Cardiac muscle cell (in vitro differentiated cells and primary cell): ENCODE measurements at regions not wholly inside any gene's neighbourhood (a gene's known extent, or its start where the extent isn't known, plus 50 kb on each side); places are given as distances from the start of the nearest gene placed in this dataset.

Experiments used
- DNase-seq, 2 donors: peaks; one replicate each; pipeline versions ENCODE4 v3.0.0 to v3.0.0-alpha.2; 2010 to 2017; ENCODE audit warnings: low read depth in 1 of 2, low spot score in 1 of 2
- H3K27ac ChIP-seq: fragments of 200-600 bp; sonication (generic); 2 replicates; pipeline ENCODE4 v1.5.1; 2016
- H3K27me3 ChIP-seq: fragments of 200-600 bp; sonication (generic); 2 replicates; pipeline ENCODE4 v1.6.0; 2016; ENCODE audit warnings: control low read depth
- H3K36me3 ChIP-seq: fragments of 200-600 bp; sonication (generic); 2 replicates; pipeline ENCODE4 v1.5.1; 2016; ENCODE audit warnings: control low read depth
- H3K4me1 ChIP-seq: fragments of 200-600 bp; sonication (generic); 2 replicates; pipeline ENCODE4 v1.8.1; 2017; ENCODE audit warnings: low read depth, mild to moderate bottlenecking, mixed run types
- H3K4me3 ChIP-seq: fragments of 200-600 bp; sonication (generic); 2 replicates; pipeline ENCODE4 v1.5.1; 2016; ENCODE audit warnings: mild to moderate bottlenecking
- H3K9me3 ChIP-seq: fragments of 200-600 bp; sonication (generic); 2 replicates; pipeline ENCODE4 v1.5.1; 2017; ENCODE audit warnings: low read depth, mild to moderate bottlenecking, control low read depth
- TF ChIP-seq, protein P1 (sequence below): IDR thresholded peaks from 2 replicates; pipeline ENCODE4 v1.5.1; 2012; ENCODE audit warnings: low read depth, mild to moderate bottlenecking, low read length

GRCh38 chr2:53373126-53373525 is 394.5 kb upstream of the CHAC2 start:
- Histone ChIP-seq H3K27me3 (no peaks in the 10 kb centered on the region), H3K4me3 (no peak overlapping the region), H3K9me3 (no peaks in the 10 kb centered on the region), H3K4me1 (no peaks in the 10 kb centered on the region), H3K36me3 (no peaks in the 10 kb centered on the region), H3K27ac (no peak overlapping the region)
- no peak for DNase-seq
- TF ChIP-seq, protein P1, sequence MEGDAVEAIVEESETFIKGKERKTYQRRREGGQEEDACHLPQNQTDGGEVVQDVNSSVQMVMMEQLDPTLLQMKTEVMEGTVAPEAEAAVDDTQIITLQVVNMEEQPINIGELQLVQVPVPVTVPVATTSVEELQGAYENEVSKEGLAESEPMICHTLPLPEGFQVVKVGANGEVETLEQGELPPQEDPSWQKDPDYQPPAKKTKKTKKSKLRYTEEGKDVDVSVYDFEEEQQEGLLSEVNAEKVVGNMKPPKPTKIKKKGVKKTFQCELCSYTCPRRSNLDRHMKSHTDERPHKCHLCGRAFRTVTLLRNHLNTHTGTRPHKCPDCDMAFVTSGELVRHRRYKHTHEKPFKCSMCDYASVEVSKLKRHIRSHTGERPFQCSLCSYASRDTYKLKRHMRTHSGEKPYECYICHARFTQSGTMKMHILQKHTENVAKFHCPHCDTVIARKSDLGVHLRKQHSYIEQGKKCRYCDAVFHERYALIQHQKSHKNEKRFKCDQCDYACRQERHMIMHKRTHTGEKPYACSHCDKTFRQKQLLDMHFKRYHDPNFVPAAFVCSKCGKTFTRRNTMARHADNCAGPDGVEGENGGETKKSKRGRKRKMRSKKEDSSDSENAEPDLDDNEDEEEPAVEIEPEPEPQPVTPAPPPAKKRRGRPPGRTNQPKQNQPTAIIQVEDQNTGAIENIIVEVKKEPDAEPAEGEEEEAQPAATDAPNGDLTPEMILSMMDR: no peak

- Histone ChIP-seq H3K27me3 (no peaks in the 10 kb centered on the region), H3K36me3 (no peaks in the 10 kb centered on the region), H3K27ac (no peak overlapping the region), H3K4me3 (no peak overlapping the region), H3K9me3 (no peaks in the 10 kb centered on the region), H3K4me1 (no peaks in the 10 kb centered on the region)
- no peak for DNase-seq
- TF ChIP-seq, protein P1: no peak
Measured at GRCh38 chr2:53366543-53366942, 401.1 kb upstream of the CHAC2 start.

DNA sequence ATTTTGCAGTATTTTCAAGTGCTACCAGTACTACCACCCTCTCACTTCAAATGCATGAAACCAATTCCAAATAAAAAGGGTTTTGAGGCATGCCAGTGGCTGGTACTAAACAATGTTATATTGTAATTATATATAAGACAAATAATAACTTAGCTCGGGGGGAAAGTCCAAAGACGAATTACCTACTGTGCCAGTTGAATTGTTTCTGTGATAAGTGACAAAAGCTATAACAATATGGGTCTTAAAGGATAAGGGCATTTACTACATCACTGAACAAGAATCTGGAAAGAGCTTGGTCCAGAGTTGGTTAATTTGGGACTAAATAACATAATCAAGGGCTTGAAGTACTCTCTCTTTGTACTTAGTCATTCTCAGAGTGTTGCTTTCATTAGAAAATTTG is 404.7 kb upstream of the CHAC2 start:
- no peak overlapping the region for H3K27ac ChIP-seq
- no peak for DNase-seq
- TF ChIP-seq, protein P1: no peak
- no peak overlapping the region for H3K4me3 ChIP-seq
- no peaks in the 10 kb centered on the region for H3K4me1 ChIP-seq
- H3K27me3 ChIP-seq: no peaks in the 10 kb centered on the region
- H3K36me3 ChIP-seq: no peaks in the 10 kb centered on the region
- no peaks in the 10 kb centered on the region for H3K9me3 ChIP-seq

DNA sequence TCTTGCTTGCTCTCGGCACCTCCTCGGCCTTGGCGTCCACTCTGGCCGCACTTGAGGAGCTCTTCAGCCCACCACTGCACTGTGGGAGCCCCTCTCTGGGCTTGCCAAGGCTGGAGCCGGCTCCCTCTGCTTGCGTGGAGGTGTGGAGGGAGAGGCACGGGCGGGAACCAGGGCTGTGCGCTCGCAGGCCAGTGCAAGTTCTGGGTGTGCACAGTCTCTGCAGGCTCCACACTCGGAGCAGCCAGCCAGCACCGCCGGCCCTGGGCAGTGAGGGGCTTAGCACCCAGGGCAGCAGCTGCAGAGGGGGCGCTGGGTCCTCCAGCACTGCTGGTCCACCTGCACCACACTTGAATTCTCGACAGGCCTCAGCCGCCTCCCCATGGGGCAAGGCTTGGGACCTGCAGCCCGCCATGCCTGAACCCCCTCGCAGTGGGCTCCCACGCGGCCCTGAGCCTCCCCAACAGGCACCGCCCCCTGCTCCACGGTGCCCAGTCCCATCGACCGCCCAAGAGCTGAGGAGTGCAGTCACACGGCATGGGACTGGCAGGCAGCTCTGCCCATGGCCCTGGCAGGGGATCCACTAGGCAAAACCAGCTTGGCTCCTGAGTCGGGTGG is 411.2 kb upstream of the CHAC2 start:
- H3K27ac ChIP-seq: no peak overlapping the region
- no peaks in the 10 kb centered on the region for H3K27me3 ChIP-seq
- no peaks in the 10 kb centered on the region for H3K9me3 ChIP-seq
- H3K4me1 ChIP-seq: no peaks in the 10 kb centered on the region
- no peaks in the 10 kb centered on the region for H3K36me3 ChIP-seq
- TF ChIP-seq, protein P1: no peak
- no peak for DNase-seq
- no peak overlapping the region for H3K4me3 ChIP-seq

GRCh38 chr2:53353135-53354114 is 414.2 kb upstream of the CHAC2 start:
- Histone ChIP-seq H3K36me3 (no peaks in the 10 kb centered on the region), H3K27ac (no peak overlapping the region), H3K4me1 (no peaks in the 10 kb centered on the region), H3K4me3 (no peak overlapping the region), H3K9me3 (no peaks in the 10 kb centered on the region), H3K27me3 (no peaks in the 10 kb centered on the region)
- no peak for DNase-seq
- TF ChIP-seq, protein P1: no peak
